GM23338 (cell line): ENCODE measurements at regions not wholly inside any gene's neighbourhood (a gene's known extent, or its start where the extent isn't known, plus 50 kb on each side); places are given as distances from the start of the nearest gene placed in this dataset.

ENCODE experiments used
- ATAC-seq: fragments of 200-7000 bp; cut with Tn5 transposase; 3 replicates; pipeline ENCODE4 v1.9.1; 2020
- DNase-seq: peaks from one replicate; pipeline ENCODE4 v3.0.0-alpha.2; 2015; ENCODE audit warnings: low spot score
- H2AFZ ChIP-seq: fragments of 200-600 bp; sonication (generic); 2 replicates; pipeline ENCODE4 v1.8.0; 2016; ENCODE audit warnings: antibody characterized with exemption, mild to moderate bottlenecking, moderate library complexity
- H3F3A ChIP-seq: fragments of 200-600 bp; sonication (generic); replicated peaks from 2 replicates; pipeline ENCODE4 v1.8.0; 2017; ENCODE audit warnings: antibody characterized with exemption, mixed run types, low read depth
- H3K27ac ChIP-seq: fragments of 200-600 bp; sonication (generic); 2 replicates; pipeline ENCODE4 v1.6.1; 2016; ENCODE audit warnings: low read depth
- H3K27me3 ChIP-seq: fragments of 200-600 bp; sonication (generic); 2 replicates; pipeline ENCODE4 v1.8.0; 2016; ENCODE audit warnings: mild to moderate bottlenecking, mixed run types, moderate library complexity; ENCODE audit not compliant: insufficient read depth
- H3K36me3 ChIP-seq: fragments of 200-600 bp; sonication (generic); 2 replicates; pipeline ENCODE4 v1.8.0; 2016; ENCODE audit warnings: mild to moderate bottlenecking; ENCODE audit not compliant: insufficient read depth
- H3K4me1 ChIP-seq: fragments of 200-600 bp; sonication (generic); 2 replicates; pipeline ENCODE4 v1.8.0; 2016; ENCODE audit warnings: mild to moderate bottlenecking, moderate library complexity; ENCODE audit not compliant: insufficient read depth
- H3K4me2 ChIP-seq: fragments of 200-600 bp; sonication (generic); 2 replicates; pipeline ENCODE4 v1.7.1; 2017; ENCODE audit warnings: mixed run types
- H3K4me3 ChIP-seq: fragments of 200-600 bp; sonication (generic); 2 replicates; pipeline ENCODE4 v1.6.1; 2016; ENCODE audit warnings: mixed run types
- H3K79me2 ChIP-seq: fragments of 200-600 bp; sonication (generic); replicated peaks from 2 replicates; pipeline ENCODE4 v1.8.0; 2017; ENCODE audit warnings: mild to moderate bottlenecking; ENCODE audit not compliant: insufficient read depth
- H3K9me2 ChIP-seq: fragments of 200-600 bp; sonication (generic); 2 replicates; pipeline ENCODE4 v1.8.0; 2017; ENCODE audit not compliant: insufficient read depth
- H4K20me1 ChIP-seq: fragments of 200-600 bp; sonication (generic); replicated peaks from 2 replicates; pipeline ENCODE4 v1.8.0; 2017; ENCODE audit warnings: mild to moderate bottlenecking; ENCODE audit not compliant: insufficient read depth
- H3K27ac Mint-ChIP-seq: 2 replicates; pipeline ENCODE4 v1.8.0; 2020; ENCODE audit warnings: inconsistent platforms, mild to moderate bottlenecking, moderate library complexity, mixed read lengths
- H3K27me3 Mint-ChIP-seq: 3 replicates; pipeline ENCODE4 v1.8.0; 2022; ENCODE audit warnings: low read depth, mild to moderate bottlenecking, moderate library complexity, mixed read lengths, inconsistent platforms; ENCODE audit not compliant: insufficient read depth, poor library complexity
- H3K36me3 Mint-ChIP-seq: 3 replicates; pipeline ENCODE4 v1.8.0; 2021; ENCODE audit warnings: low read depth, mild to moderate bottlenecking, inconsistent platforms, moderate library complexity, mixed read lengths
- H3K4me1 Mint-ChIP-seq: 3 replicates; pipeline ENCODE4 v1.8.0; 2020; ENCODE audit warnings: mild to moderate bottlenecking, inconsistent platforms, mixed read lengths
- H3K4me3 Mint-ChIP-seq: 3 replicates; pipeline ENCODE4 v1.8.0; 2021; ENCODE audit warnings: moderate library complexity, mild to moderate bottlenecking, inconsistent platforms, mixed read lengths
- H3K9me3 Mint-ChIP-seq: 3 replicates; pipeline ENCODE4 v1.8.0; 2020; ENCODE audit warnings: moderate library complexity, mild to moderate bottlenecking, inconsistent platforms, mixed read lengths
- CREB1 ChIP-seq: fragments of 250-450 bp; sonication (Bioruptor Pico); IDR thresholded peaks from 2 replicates; pipeline ENCODE4 v1.5.0; 2020; ENCODE audit warnings: low read depth, mild to moderate bottlenecking, moderate library complexity
- JUNB ChIP-seq: IDR thresholded peaks from one replicate; pipeline ENCODE4 v1.6.1; 2016; ENCODE audit warnings: antibody characterized with exemption; ENCODE audit not compliant: unreplicated experiment
- STAT1 ChIP-seq: IDR thresholded peaks from one replicate; pipeline ENCODE4 v1.6.1; 2016; ENCODE audit warnings: antibody characterized with exemption; ENCODE audit not compliant: unreplicated experiment
- ZNF114 ChIP-seq: fragments of 250-450 bp; sonication (Bioruptor Pico); IDR thresholded peaks from 2 replicates; pipeline ENCODE4 v1.5.0; 2020; ENCODE audit warnings: mild to moderate bottlenecking, moderate library complexity
- TF ChIP-seq, protein P1 (sequence below): IDR thresholded peaks from 2 replicates; pipeline ENCODE4 v1.6.1; 2016; ENCODE audit warnings: antibody characterized with exemption
- TF ChIP-seq, protein P2 (sequence below): IDR thresholded peaks from one replicate; pipeline ENCODE4 v1.6.1; 2018; ENCODE audit warnings: antibody characterized with exemption; ENCODE audit not compliant: unreplicated experiment
- TF ChIP-seq, protein P3 (sequence below): fragments of 250-450 bp; sonication (Bioruptor Pico); IDR thresholded peaks from 2 replicates; pipeline ENCODE4 v1.5.0; 2020; ENCODE audit warnings: mild to moderate bottlenecking, moderate library complexity

DNA sequence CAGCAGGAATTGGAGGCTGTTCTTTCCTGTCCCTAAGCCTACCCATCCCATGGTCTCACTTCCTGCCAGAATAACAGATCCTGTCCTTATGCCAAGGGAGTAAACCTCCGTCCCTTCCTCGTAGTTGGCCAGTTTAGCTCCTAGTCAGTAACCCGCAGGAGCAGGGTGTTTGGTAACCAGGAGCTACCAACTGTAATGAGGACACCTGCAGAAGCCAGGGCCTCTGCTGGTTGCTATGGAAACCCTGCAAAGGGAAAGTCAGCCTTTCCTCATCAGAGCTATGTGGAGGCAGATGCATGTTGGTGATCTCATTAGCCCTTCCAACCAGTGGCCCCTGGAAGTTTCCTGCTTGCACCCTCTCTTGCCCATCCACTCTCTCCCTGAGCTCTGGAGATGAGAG, 368.2 kb upstream of the SULF2 start:
- H3K4me3 Mint-ChIP-seq = no peak overlapping the region
- DNase-seq = peak; percentile 17
- H3K27me3 Mint-ChIP-seq = peaks cover 10% of the 10 kb centered on the region
- no peaks in the 10 kb centered on the region for H4K20me1 ChIP-seq
- H3K27me3 ChIP-seq = no peaks in the 10 kb centered on the region
- no peaks in the 10 kb centered on the region for H3K79me2 ChIP-seq
- no peaks in the 10 kb centered on the region for H3K4me1 ChIP-seq
- TF ChIP-seq CREB1 = no peak
- TF ChIP-seq, protein P1, sequence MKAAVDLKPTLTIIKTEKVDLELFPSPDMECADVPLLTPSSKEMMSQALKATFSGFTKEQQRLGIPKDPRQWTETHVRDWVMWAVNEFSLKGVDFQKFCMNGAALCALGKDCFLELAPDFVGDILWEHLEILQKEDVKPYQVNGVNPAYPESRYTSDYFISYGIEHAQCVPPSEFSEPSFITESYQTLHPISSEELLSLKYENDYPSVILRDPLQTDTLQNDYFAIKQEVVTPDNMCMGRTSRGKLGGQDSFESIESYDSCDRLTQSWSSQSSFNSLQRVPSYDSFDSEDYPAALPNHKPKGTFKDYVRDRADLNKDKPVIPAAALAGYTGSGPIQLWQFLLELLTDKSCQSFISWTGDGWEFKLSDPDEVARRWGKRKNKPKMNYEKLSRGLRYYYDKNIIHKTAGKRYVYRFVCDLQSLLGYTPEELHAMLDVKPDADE = no peak
- TF ChIP-seq, protein P2, sequence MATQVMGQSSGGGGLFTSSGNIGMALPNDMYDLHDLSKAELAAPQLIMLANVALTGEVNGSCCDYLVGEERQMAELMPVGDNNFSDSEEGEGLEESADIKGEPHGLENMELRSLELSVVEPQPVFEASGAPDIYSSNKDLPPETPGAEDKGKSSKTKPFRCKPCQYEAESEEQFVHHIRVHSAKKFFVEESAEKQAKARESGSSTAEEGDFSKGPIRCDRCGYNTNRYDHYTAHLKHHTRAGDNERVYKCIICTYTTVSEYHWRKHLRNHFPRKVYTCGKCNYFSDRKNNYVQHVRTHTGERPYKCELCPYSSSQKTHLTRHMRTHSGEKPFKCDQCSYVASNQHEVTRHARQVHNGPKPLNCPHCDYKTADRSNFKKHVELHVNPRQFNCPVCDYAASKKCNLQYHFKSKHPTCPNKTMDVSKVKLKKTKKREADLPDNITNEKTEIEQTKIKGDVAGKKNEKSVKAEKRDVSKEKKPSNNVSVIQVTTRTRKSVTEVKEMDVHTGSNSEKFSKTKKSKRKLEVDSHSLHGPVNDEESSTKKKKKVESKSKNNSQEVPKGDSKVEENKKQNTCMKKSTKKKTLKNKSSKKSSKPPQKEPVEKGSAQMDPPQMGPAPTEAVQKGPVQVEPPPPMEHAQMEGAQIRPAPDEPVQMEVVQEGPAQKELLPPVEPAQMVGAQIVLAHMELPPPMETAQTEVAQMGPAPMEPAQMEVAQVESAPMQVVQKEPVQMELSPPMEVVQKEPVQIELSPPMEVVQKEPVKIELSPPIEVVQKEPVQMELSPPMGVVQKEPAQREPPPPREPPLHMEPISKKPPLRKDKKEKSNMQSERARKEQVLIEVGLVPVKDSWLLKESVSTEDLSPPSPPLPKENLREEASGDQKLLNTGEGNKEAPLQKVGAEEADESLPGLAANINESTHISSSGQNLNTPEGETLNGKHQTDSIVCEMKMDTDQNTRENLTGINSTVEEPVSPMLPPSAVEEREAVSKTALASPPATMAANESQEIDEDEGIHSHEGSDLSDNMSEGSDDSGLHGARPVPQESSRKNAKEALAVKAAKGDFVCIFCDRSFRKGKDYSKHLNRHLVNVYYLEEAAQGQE = no peak
- TF ChIP-seq JUNB = no peak
- no peak for TF ChIP-seq ZNF114 (CRISPR knock-in tag)
- TF ChIP-seq, protein P3, sequence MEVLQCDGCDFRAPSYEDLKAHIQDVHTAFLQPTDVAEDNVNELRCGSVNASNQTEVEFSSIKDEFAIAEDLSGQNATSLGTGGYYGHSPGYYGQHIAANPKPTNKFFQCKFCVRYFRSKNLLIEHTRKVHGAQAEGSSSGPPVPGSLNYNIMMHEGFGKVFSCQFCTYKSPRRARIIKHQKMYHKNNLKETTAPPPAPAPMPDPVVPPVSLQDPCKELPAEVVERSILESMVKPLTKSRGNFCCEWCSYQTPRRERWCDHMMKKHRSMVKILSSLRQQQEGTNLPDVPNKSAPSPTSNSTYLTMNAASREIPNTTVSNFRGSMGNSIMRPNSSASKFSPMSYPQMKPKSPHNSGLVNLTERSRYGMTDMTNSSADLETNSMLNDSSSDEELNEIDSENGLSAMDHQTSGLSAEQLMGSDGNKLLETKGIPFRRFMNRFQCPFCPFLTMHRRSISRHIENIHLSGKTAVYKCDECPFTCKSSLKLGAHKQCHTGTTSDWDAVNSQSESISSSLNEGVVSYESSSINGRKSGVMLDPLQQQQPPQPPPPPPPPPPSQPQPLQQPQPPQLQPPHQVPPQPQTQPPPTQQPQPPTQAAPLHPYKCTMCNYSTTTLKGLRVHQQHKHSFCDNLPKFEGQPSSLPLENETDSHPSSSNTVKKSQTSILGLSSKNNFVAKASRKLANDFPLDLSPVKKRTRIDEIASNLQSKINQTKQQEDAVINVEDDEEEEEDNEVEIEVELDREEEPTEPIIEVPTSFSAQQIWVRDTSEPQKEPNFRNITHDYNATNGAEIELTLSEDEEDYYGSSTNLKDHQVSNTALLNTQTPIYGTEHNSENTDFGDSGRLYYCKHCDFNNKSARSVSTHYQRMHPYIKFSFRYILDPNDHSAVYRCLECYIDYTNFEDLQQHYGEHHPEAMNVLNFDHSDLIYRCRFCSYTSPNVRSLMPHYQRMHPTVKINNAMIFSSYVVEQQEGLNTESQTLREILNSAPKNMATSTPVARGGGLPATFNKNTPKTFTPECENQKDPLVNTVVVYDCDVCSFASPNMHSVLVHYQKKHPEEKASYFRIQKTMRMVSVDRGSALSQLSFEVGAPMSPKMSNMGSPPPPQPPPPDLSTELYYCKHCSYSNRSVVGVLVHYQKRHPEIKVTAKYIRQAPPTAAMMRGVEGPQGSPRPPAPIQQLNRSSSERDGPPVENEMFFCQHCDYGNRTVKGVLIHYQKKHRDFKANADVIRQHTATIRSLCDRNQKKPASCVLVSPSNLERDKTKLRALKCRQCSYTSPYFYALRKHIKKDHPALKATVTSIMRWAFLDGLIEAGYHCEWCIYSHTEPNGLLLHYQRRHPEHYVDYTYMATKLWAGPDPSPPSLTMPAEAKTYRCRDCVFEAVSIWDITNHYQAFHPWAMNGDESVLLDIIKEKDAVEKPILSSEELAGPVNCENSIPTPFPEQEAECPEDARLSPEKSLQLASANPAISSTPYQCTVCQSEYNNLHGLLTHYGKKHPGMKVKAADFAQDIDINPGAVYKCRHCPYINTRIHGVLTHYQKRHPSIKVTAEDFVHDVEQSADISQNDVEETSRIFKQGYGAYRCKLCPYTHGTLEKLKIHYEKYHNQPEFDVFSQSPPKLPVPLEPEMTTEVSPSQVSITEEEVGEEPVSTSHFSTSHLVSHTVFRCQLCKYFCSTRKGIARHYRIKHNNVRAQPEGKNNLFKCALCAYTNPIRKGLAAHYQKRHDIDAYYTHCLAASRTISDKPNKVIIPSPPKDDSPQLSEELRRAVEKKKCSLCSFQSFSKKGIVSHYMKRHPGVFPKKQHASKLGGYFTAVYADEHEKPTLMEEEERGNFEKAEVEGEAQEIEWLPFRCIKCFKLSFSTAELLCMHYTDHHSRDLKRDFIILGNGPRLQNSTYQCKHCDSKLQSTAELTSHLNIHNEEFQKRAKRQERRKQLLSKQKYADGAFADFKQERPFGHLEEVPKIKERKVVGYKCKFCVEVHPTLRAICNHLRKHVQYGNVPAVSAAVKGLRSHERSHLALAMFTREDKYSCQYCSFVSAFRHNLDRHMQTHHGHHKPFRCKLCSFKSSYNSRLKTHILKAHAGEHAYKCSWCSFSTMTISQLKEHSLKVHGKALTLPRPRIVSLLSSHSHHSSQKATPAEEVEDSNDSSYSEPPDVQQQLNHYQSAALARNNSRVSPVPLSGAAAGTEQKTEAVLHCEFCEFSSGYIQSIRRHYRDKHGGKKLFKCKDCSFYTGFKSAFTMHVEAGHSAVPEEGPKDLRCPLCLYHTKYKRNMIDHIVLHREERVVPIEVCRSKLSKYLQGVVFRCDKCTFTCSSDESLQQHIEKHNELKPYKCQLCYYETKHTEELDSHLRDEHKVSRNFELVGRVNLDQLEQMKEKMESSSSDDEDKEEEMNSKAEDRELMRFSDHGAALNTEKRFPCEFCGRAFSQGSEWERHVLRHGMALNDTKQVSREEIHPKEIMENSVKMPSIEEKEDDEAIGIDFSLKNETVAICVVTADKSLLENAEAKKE = no peak
- no peak for TF ChIP-seq STAT1
- no peak overlapping the region for H3K27ac ChIP-seq
- H3F3A ChIP-seq = no peaks in the 10 kb centered on the region
- no peaks in the 10 kb centered on the region for H3K9me2 ChIP-seq
- no peak overlapping the region for H3K4me3 ChIP-seq
- peaks cover 10% of the 10 kb centered on the region; the same call in 2 of the 3 replicates for H3K4me1 Mint-ChIP-seq
- peaks cover 5% of the 10 kb centered on the region; the same call in 2 of the 3 replicates for H3K36me3 Mint-ChIP-seq
- no peaks in the 10 kb centered on the region; the same call in 1 of the 2 replicates for H3K36me3 ChIP-seq
- H2AFZ ChIP-seq = no peak overlapping the region
- no peak overlapping the region for H3K27ac Mint-ChIP-seq
- no peak overlapping the region for H3K4me2 ChIP-seq
- peaks cover 27% of the 10 kb centered on the region for H3K9me3 Mint-ChIP-seq
- peak; percentile 43 for ATAC-seq
